Thoracic aorta (tissue), 2 donors: ENCODE measurements at regions not wholly inside any gene's neighbourhood (a gene's known extent, or its start where the extent isn't known, plus 50 kb on each side); places are given as distances from the start of the nearest gene placed in this dataset.

Source experiments
- ATAC-seq: fragments of 150-250 bp; one replicate; pipeline ENCODE4 v1.8.0; 2017; ENCODE audit warnings: low read depth; ENCODE audit not compliant: insufficient number of reproducible peaks, low FRiP score
- DNase-seq: peaks from one replicate; pipeline ENCODE4 v3.0.0-alpha.2; 2020; ENCODE audit warnings: low spot score
- H3K27ac ChIP-seq, 2 donors: fragments of 200-600 bp; sonication (generic); 1 replicate in 1 of 2; 2 replicates in 1 of 2; pipeline ENCODE4 v1.5.1; 2016; ENCODE audit warnings: mild to moderate bottlenecking in 2 of 2, moderate library complexity in 2 of 2
- H3K27me3 ChIP-seq: fragments of 200-600 bp; sonication (generic); replicated peaks from 2 replicates; pipeline ENCODE4 v1.6.0; 2016; ENCODE audit warnings: mild to moderate bottlenecking; ENCODE audit not compliant: insufficient read depth
- H3K36me3 ChIP-seq: fragments of 200-600 bp; sonication (generic); one replicate; pipeline ENCODE4 v1.5.1; 2016
- H3K4me1 ChIP-seq, 2 donors: fragments of 200-600 bp; sonication (generic); 1 replicate in 1 of 2; 2 replicates in 1 of 2; pipeline versions ENCODE4 v1.5.1 to v1.6.0; 2016; ENCODE audit warnings: low read depth in 2 of 2, mild to moderate bottlenecking in 1 of 2; ENCODE audit not compliant: control insufficient read depth in 1 of 2
- H3K4me3 ChIP-seq: fragments of 200-600 bp; sonication (generic); 2 replicates; pipeline ENCODE4 v1.5.1; 2016; ENCODE audit warnings: mild to moderate bottlenecking
- H3K9me3 ChIP-seq: fragments of 200-600 bp; sonication (generic); 2 replicates; pipeline ENCODE4 v1.5.1; 2016
- TF ChIP-seq, protein P1 (sequence below): fragments of 200-600 bp; sonication (generic); IDR thresholded peaks from one replicate; pipeline ENCODE4 v1.5.1; 2019; ENCODE audit warnings: antibody characterized with exemption

DNA sequence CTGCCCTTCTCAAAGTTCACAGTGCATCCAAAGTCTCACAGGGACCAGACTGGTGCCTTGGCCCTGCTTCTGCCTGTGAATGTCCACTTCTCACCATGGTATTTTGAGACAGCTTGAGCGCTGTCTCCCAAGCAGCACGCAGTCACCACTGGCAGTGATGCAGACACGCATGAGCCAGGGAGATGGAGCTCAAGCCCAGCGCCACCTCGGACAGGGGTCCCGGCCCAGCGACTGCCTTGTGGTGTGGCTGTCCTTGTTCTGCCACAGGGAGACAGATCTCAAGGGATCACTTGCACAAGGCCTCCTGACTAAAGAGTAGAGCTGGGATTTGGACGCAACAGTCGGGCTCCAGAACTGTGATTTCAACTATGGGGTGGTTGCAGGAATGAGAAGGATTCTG is 92.6 kb upstream of the MBL2 start:
- Histone ChIP-seq H3K4me1 (no peaks in the 10 kb centered on the region), H3K27ac (no peak overlapping the region), H3K4me3 (no peak overlapping the region), H3K27me3 (no peaks in the 10 kb centered on the region), H3K36me3 (no peaks in the 10 kb centered on the region), H3K9me3 (no peaks in the 10 kb centered on the region)
- DNase-seq (no peak), ATAC-seq (no peak)
- TF ChIP-seq, protein P1, sequence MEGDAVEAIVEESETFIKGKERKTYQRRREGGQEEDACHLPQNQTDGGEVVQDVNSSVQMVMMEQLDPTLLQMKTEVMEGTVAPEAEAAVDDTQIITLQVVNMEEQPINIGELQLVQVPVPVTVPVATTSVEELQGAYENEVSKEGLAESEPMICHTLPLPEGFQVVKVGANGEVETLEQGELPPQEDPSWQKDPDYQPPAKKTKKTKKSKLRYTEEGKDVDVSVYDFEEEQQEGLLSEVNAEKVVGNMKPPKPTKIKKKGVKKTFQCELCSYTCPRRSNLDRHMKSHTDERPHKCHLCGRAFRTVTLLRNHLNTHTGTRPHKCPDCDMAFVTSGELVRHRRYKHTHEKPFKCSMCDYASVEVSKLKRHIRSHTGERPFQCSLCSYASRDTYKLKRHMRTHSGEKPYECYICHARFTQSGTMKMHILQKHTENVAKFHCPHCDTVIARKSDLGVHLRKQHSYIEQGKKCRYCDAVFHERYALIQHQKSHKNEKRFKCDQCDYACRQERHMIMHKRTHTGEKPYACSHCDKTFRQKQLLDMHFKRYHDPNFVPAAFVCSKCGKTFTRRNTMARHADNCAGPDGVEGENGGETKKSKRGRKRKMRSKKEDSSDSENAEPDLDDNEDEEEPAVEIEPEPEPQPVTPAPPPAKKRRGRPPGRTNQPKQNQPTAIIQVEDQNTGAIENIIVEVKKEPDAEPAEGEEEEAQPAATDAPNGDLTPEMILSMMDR, result no peak

DNA sequence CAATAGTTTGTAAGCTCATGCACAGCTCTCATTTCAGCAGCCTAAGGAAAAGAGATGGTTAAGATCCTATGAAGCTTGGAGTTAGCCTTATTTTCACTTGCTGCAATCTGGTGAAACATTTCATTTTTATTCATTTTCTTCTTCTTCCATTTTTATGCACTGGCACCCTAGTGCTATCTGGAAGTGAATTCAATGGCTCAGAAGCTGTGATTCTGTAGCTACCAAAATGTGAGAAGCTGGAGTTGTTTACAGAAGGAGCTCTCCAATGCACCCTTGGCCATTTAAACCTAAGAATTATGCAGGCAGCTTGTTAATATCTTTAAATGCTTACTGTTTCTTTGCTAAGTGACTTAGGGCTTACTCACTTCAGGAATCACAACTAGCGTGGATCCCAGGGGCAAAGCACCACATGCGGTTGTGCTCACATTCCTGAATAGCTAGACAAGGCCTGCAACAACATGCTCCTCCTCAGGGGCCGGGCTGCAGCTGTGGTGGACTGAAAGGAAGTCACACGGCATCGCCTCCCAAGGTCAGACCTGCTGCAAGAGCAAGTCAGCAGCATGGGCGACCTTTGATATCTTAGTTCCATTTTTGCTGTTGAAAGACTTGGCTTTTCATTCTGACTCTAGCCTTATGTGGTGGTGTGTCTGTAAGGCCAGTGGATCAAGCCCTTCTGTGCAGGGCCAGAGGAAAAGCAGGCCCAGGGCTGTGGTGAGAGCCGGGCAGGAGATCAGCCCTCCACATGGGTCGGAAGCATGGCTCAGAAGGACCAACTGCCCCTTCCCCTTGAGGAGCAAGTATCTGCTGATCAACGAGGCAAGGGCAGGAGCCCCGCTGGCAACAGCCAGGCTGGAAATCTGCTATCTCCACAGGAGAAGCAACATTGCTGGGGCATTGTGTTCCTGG is 91.9 kb upstream of the MBL2 start:
- Histone ChIP-seq H3K27me3 (no peaks in the 10 kb centered on the region), H3K4me1 (no peaks in the 10 kb centered on the region), H3K27ac (no peak overlapping the region), H3K9me3 (no peaks in the 10 kb centered on the region), H3K4me3 (no peak overlapping the region), H3K36me3 (no peaks in the 10 kb centered on the region)
- no peak for DNase-seq
- no peak for ATAC-seq
- TF ChIP-seq, protein P1, result no peak

DNA sequence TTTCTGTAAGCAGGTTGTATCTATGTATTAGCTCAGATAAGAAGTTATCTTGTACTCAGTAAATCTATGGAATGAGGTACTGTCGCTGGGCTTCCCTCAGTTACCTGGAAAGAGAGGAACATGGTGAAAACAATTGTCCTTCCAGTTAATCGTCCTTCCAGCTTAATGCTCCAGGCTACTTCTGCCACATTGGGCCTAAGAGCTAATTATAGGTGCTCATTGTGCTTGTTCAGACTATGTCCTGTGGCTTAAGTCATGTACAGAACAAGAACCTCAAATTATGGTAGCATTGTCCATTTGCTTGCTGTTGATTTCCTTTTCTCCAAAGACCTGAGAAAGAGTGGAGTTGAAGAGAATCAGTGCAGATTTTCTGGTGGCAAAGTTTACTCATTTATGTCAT is 86.1 kb upstream of the MBL2 start:
- no peaks in the 10 kb centered on the region for H3K27me3 ChIP-seq
- no peak overlapping the region for H3K27ac ChIP-seq
- no peaks in the 10 kb centered on the region for H3K9me3 ChIP-seq
- H3K36me3 ChIP-seq, result no peaks in the 10 kb centered on the region
- H3K4me3 ChIP-seq, result no peak overlapping the region
- TF ChIP-seq, protein P1, result no peak
- no peaks in the 10 kb centered on the region for H3K4me1 ChIP-seq
- ATAC-seq (no peak), DNase-seq (no peak)

DNA sequence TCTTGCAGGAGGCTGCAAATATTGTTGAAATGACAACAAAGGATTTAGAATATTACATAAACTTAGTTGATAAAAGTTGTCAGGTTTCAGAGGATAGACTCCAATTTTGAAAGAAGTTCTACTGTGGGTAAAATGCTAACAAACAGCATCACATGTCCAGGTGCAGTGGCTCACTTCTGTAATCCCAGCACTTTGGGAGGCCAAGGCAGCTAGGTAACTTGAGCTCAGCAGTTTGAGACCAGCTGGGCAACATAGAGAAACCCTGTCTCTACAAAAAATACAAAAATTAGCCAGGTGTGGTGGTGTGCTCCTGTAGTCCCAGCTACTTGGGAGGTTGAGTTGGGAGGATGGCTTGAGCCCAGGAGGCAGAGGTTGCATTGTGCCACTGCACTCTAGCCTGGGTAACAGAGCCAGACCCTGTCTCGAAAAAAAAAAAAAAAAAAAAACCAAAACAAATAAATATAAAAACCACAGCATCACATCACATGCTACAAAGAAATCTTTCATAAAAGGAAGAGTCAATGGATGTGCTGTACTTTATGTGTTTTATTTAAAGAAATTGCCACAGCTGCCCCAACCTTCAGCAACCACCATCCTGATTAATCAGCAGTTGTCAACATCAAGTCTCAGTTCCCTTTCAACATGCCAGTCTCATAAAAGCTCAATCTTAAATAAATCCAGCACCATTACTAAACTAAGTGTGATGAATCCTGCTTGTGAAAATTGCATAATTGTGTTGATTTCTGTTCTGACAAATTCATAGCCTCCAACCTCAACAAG is 83.2 kb upstream of the MBL2 start:
- no peak overlapping the region for H3K4me3 ChIP-seq
- H3K4me1 ChIP-seq, result no peaks in the 10 kb centered on the region
- ATAC-seq (no peak), DNase-seq (no peak)
- no peaks in the 10 kb centered on the region for H3K27me3 ChIP-seq
- H3K27ac ChIP-seq, result no peak overlapping the region
- no peaks in the 10 kb centered on the region for H3K36me3 ChIP-seq
- H3K9me3 ChIP-seq, result no peaks in the 10 kb centered on the region
- TF ChIP-seq, protein P1, result no peak

DNA sequence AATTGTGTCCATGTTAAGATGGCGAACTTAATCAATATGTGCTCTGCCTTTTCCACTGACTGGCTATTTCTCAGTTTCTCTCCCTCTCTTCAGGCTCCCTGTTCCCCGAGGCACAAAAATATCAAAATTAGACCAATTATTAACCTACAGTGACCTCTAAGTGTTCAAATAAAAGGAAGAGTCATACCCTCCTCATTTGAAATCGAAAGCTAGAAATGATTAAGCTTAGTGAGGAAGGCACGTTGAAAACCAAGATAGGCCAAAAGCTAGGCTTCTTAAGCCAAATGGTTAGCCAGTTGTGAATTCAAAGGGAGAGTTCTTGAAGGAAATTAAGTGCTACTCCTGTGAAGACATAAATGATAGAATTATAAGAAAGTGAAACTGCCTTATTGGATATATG is 81.1 kb upstream of the MBL2 start:
- ATAC-seq, result no peak
- no peaks in the 10 kb centered on the region for H3K36me3 ChIP-seq

More for the DNA sequence above, 81.1 kb upstream of the MBL2 start:
- TF ChIP-seq, protein P1, result no peak
- Histone ChIP-seq H3K27me3 (no peaks in the 10 kb centered on the region), H3K27ac (no peak overlapping the region), H3K9me3 (no peaks in the 10 kb centered on the region), H3K4me3 (no peak overlapping the region), H3K4me1 (no peaks in the 10 kb centered on the region)
- no peak for DNase-seq
